Loucy (cell line): ENCODE measurements at regions not wholly inside any gene's neighbourhood (a gene's known extent, or its start where the extent isn't known, plus 50 kb on each side); places are given as distances from the start of the nearest gene placed in this dataset.
A peak's percentile ranks its signal among the peaks of the same experiment; 100 is the strongest.

Experiments
- H2AFZ ChIP-seq: fragments of 200-600 bp; sonication (generic); 2 replicates; pipeline ENCODE4 v1.6.0; 2016; ENCODE audit warnings: antibody characterized with exemption, mild to moderate bottlenecking, low read length, moderate library complexity
- H3F3A ChIP-seq: fragments of 200-600 bp; 2 replicates; pipeline ENCODE4 v1.6.0; 2016; ENCODE audit warnings: antibody characterized with exemption, low read depth, mild to moderate bottlenecking
- H3K27me3 ChIP-seq: fragments of 200-600 bp; sonication (generic); 2 replicates; pipeline ENCODE4 v1.6.1; 2014; ENCODE audit warnings: low read length, mild to moderate bottlenecking; ENCODE audit not compliant: insufficient read depth, poor library complexity, severe bottlenecking
- H3K36me3 ChIP-seq: fragments of 200-600 bp; sonication (generic); 2 replicates; pipeline ENCODE4 v1.6.1; 2016; ENCODE audit warnings: low read length; ENCODE audit not compliant: insufficient read depth
- H3K4me1 ChIP-seq: fragments of 200-600 bp; sonication (generic); 2 replicates; pipeline ENCODE4 v1.5.1; 2014; ENCODE audit warnings: low read length, mild to moderate bottlenecking; ENCODE audit not compliant: insufficient read depth, poor library complexity, severe bottlenecking
- H3K4me2 ChIP-seq: fragments of 200-600 bp; sonication (generic); 2 replicates; pipeline ENCODE4 v1.6.0; 2014; ENCODE audit warnings: antibody characterized with exemption, low read length, low read depth, mild to moderate bottlenecking; ENCODE audit not compliant: poor library complexity, severe bottlenecking
- H3K4me3 ChIP-seq: fragments of 200-600 bp; sonication (generic); 2 replicates; pipeline ENCODE4 v1.5.1; 2014; ENCODE audit warnings: low read length, mild to moderate bottlenecking, mixed read lengths; ENCODE audit not compliant: poor library complexity, severe bottlenecking
- H3K79me2 ChIP-seq: fragments of 200-600 bp; sonication (generic); 2 replicates; pipeline ENCODE4 v1.6.1; 2014; ENCODE audit warnings: low read length; ENCODE audit not compliant: insufficient read depth
- H3K9ac ChIP-seq: fragments of 200-600 bp; sonication (generic); 2 replicates; pipeline ENCODE4 v1.6.0; 2014; ENCODE audit warnings: mild to moderate bottlenecking, low read depth, low read length, moderate library complexity; ENCODE audit not compliant: poor library complexity, severe bottlenecking
- H3K9me2 ChIP-seq: fragments of 200-600 bp; sonication (generic); replicated peaks from 2 replicates; pipeline ENCODE4 v1.6.1; 2016; ENCODE audit warnings: low read depth, low read length, mixed read lengths
- H3K9me3 ChIP-seq: fragments of 200-600 bp; sonication (generic); 2 replicates; pipeline ENCODE4 v1.6.1; 2014; ENCODE audit warnings: mild to moderate bottlenecking, antibody characterized with exemption, low read length, low read depth; ENCODE audit not compliant: insufficient read depth
- H4K20me1 ChIP-seq: fragments of 200-600 bp; sonication (generic); 2 replicates; pipeline ENCODE4 v1.6.0; 2014; ENCODE audit warnings: antibody characterized with exemption, low read length, mild to moderate bottlenecking; ENCODE audit not compliant: insufficient read depth, poor library complexity, severe bottlenecking
- EZH2phosphoT487 ChIP-seq: fragments of 200-600 bp; IDR thresholded peaks from 2 replicates; pipeline ENCODE4 v1.6.1; 2018; ENCODE audit warnings: antibody characterized with exemption, mild to moderate bottlenecking, moderate library complexity, borderline replicate concordance
- TF ChIP-seq, protein P1 (sequence below): fragments of 200-600 bp; sonication (generic); conservative IDR thresholded peaks from 2 replicates; pipeline ENCODE4 v1.5.1; 2014; ENCODE audit warnings: mild to moderate bottlenecking, antibody characterized with exemption, low read length

DNA sequence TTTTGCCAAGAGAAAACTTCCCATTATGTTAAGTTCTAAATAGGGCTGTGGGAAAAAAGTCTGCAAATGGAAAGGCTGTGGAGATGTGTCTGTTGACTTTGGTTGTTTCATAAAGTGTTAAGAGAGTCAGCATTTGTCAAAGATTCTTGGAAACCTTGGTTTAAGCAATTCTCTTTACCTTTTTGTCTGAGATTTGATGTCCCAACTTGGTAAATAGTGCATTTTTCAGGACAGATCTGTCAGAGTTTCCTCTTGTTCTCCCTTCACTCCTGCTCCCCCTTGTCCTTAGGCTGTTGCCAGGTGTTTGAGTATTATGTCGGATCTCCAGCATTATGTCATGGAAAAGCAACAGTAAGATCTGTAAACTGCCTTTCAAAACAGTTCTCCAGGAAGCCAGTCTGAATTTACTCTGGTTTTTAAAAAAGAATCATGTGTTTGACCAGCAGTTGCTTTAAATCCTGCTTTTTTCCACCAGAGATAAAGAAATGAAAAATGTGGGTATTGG lies 79.1 kb upstream of the ADAMTSL1 start:
- Histone ChIP-seq H3K4me3 (no peak overlapping the region), H3K27me3 (no peaks in the 10 kb centered on the region), H3K4me1 (no peaks in the 10 kb centered on the region), H4K20me1 (no peaks in the 10 kb centered on the region), H3K79me2 (no peaks in the 10 kb centered on the region), H3K9ac (no peak overlapping the region), H3K9me3 (no peaks in the 10 kb centered on the region), H2AFZ (no peak overlapping the region), H3K4me2 (no peak overlapping the region), H3F3A (no peaks in the 10 kb centered on the region), H3K36me3 (no peaks in the 10 kb centered on the region), H3K9me2 (no peaks in the 10 kb centered on the region)
- no peak for TF ChIP-seq EZH2phosphoT487
- TF ChIP-seq, protein P1, sequence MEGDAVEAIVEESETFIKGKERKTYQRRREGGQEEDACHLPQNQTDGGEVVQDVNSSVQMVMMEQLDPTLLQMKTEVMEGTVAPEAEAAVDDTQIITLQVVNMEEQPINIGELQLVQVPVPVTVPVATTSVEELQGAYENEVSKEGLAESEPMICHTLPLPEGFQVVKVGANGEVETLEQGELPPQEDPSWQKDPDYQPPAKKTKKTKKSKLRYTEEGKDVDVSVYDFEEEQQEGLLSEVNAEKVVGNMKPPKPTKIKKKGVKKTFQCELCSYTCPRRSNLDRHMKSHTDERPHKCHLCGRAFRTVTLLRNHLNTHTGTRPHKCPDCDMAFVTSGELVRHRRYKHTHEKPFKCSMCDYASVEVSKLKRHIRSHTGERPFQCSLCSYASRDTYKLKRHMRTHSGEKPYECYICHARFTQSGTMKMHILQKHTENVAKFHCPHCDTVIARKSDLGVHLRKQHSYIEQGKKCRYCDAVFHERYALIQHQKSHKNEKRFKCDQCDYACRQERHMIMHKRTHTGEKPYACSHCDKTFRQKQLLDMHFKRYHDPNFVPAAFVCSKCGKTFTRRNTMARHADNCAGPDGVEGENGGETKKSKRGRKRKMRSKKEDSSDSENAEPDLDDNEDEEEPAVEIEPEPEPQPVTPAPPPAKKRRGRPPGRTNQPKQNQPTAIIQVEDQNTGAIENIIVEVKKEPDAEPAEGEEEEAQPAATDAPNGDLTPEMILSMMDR, result no peak

DNA sequence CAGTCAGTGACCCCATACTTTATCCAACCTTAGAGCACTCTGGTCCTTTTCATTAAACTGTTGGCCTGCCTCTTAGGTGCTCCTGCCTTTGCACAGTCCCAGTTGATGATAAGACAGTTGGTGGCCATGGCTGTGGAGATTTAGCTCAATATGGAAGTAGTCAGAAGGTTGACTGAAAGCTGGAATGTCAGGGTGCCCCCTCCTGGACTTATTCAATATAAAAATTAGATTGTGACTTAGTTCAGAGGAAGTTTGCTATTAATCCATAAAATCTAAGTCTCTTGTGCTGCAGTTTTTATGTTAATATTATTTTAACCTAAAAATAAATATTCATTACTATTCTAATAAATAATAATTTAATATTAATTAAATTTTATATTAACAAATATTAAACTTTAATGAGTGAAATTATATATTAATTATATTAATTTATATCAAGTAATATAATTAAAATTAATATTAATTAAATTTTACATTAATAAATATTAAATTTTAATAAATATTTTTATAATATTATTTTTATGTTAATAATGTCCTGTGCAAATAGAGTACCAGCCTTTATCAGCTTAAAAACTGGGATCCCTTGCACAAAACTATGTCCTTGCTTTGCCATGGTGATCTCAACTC lies 77.7 kb upstream of the ADAMTSL1 start:
- Histone ChIP-seq H3F3A (no peaks in the 10 kb centered on the region), H3K27me3 (no peaks in the 10 kb centered on the region), H3K4me2 (no peak overlapping the region), H4K20me1 (no peaks in the 10 kb centered on the region), H3K4me3 (no peak overlapping the region), H3K9ac (no peak overlapping the region), H3K9me2 (no peaks in the 10 kb centered on the region), H3K79me2 (no peaks in the 10 kb centered on the region), H3K9me3 (no peaks in the 10 kb centered on the region), H3K4me1 (no peaks in the 10 kb centered on the region), H2AFZ (no peak overlapping the region), H3K36me3 (no peaks in the 10 kb centered on the region)
- TF ChIP-seq, protein P1, result peak; percentile 50
- TF ChIP-seq EZH2phosphoT487, result no peak

DNA sequence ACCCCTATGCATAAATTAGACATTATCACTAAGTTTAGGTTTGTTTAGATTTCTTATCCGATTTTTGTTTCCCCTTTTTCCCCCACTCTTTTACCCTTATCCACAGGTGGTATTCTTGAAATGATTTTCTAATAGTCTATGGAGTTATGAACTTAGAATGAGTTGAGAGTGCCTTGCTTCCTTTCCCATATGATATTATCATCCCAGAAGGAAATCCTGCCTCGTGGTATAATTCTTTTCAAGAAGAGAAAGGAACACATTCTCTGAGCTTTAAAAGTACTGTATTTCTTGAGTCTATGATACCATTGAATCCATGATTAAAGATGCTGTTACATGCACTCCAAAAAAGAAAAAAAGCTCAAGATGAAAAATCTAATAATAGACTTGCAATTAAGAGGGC lies 76.9 kb upstream of the ADAMTSL1 start:
- Histone ChIP-seq H3K4me1 (no peaks in the 10 kb centered on the region), H3K9me2 (no peaks in the 10 kb centered on the region), H3K79me2 (no peaks in the 10 kb centered on the region), H4K20me1 (no peaks in the 10 kb centered on the region), H2AFZ (no peak overlapping the region), H3F3A (no peaks in the 10 kb centered on the region), H3K36me3 (no peaks in the 10 kb centered on the region), H3K4me2 (no peak overlapping the region), H3K9me3 (no peaks in the 10 kb centered on the region), H3K9ac (no peak overlapping the region), H3K4me3 (no peak overlapping the region), H3K27me3 (no peaks in the 10 kb centered on the region)
- TF ChIP-seq EZH2phosphoT487, result no peak
- TF ChIP-seq, protein P1, result no peak
